BLaER1 (cell line): ENCODE measurements at regions not wholly inside any gene's neighbourhood (a gene's known extent, or its start where the extent isn't known, plus 50 kb on each side); places are given as distances from the start of the nearest gene placed in this dataset.

Experiments used
- H3K27ac ChIP-seq: shearing (Covaris generic); formaldehyde crosslinking; 2 replicates; pipeline ENCODE4 v1.8.1; 2022
- H3K27me3 ChIP-seq: shearing (Covaris generic); formaldehyde crosslinking; 2 replicates; pipeline ENCODE4 v1.8.1; 2022
- H3K36me3 ChIP-seq: shearing (Covaris generic); formaldehyde crosslinking; 2 replicates; pipeline ENCODE4 v1.8.1; 2022
- H3K4me1 ChIP-seq: shearing (Covaris generic); formaldehyde crosslinking; 2 replicates; pipeline ENCODE4 v1.8.1; 2022
- H3K4me2 ChIP-seq: shearing (Covaris generic); formaldehyde crosslinking; 2 replicates; pipeline ENCODE4 v1.8.1; 2022
- H3K4me3 ChIP-seq: shearing (Covaris generic); formaldehyde crosslinking; 2 replicates; pipeline ENCODE4 v1.8.1; 2022
- H3K9ac ChIP-seq: shearing (Covaris generic); formaldehyde crosslinking; 2 replicates; pipeline ENCODE4 v1.8.1; 2022
- H3K9me3 ChIP-seq: shearing (Covaris generic); formaldehyde crosslinking; 2 replicates; pipeline ENCODE4 v1.8.1; 2022
- H4K20me1 ChIP-seq: shearing (Covaris generic); formaldehyde crosslinking; 2 replicates; pipeline ENCODE4 v1.8.1; 2022
- Cebpa-rat ChIP-seq: shearing (Covaris generic); IDR thresholded peaks from 2 replicates; pipeline ENCODE4 v1.8.1; 2022

GRCh38 chr22:48319321-48320047 lies 1508.2 kb downstream of the BRD1 start:
- no peaks in the 10 kb centered on the region for H3K36me3 ChIP-seq
- H3K4me3 ChIP-seq: no peak overlapping the region
- TF ChIP-seq Cebpa-rat: no peak
- H3K9ac ChIP-seq: no peak overlapping the region
- peaks cover 30% of the 10 kb centered on the region for H3K4me1 ChIP-seq
- no peak overlapping the region for H3K27ac ChIP-seq
- H3K4me2 ChIP-seq: no peak overlapping the region
- H3K9me3 ChIP-seq: no peaks in the 10 kb centered on the region
- no peaks in the 10 kb centered on the region for H4K20me1 ChIP-seq
- H3K27me3 ChIP-seq: no peaks in the 10 kb centered on the region

GRCh38 chr22:48318575-48319320 lies 1508.9 kb downstream of the BRD1 start:
- TF ChIP-seq Cebpa-rat: no peak
- H3K27me3 ChIP-seq: no peaks in the 10 kb centered on the region

GRCh38 chr22:48318173-48318572 lies 1509.5 kb downstream of the BRD1 start:
- Histone ChIP-seq H3K4me1 (peaks cover 35% of the 10 kb centered on the region), H3K9ac (no peak overlapping the region), H3K36me3 (no peaks in the 10 kb centered on the region), H3K27ac (no peak overlapping the region), H3K4me2 (no peak overlapping the region), H3K27me3 (no peaks in the 10 kb centered on the region), H4K20me1 (no peaks in the 10 kb centered on the region), H3K9me3 (peaks cover 6% of the 10 kb centered on the region), H3K4me3 (no peak overlapping the region)
- TF ChIP-seq Cebpa-rat: no peak

More at GRCh38 chr22:48318575-48319320, 1508.9 kb downstream of the BRD1 start:
- Histone ChIP-seq H3K9me3 (no peaks in the 10 kb centered on the region), H3K27ac (no peak overlapping the region), H3K4me3 (no peak overlapping the region), H3K9ac (no peak overlapping the region), H4K20me1 (no peaks in the 10 kb centered on the region), H3K4me1 (peaks cover 32% of the 10 kb centered on the region), H3K36me3 (no peaks in the 10 kb centered on the region), H3K4me2 (no peak overlapping the region)

- Histone ChIP-seq H3K4me2 (peak overlapping the region; percentile 36), H3K4me1 (peaks cover 35% of the 10 kb centered on the region), H4K20me1 (no peaks in the 10 kb centered on the region), H3K27ac (no peak overlapping the region), H3K4me3 (no peak overlapping the region), H3K9ac (no peak overlapping the region), H3K9me3 (peaks cover 22% of the 10 kb centered on the region), H3K36me3 (no peaks in the 10 kb centered on the region), H3K27me3 (no peaks in the 10 kb centered on the region)
- no peak for TF ChIP-seq Cebpa-rat
These were observed 1511.1 kb downstream of the BRD1 start for GRCh38 chr22:48316257-48317250.

GRCh38 chr22:48315439-48316256 lies 1512.0 kb downstream of the BRD1 start:
- Histone ChIP-seq H3K4me1 (peaks cover 30% of the 10 kb centered on the region), H3K9ac (no peak overlapping the region), H3K4me3 (no peak overlapping the region), H3K27ac (no peak overlapping the region), H3K36me3 (no peaks in the 10 kb centered on the region), H4K20me1 (no peaks in the 10 kb centered on the region), H3K4me2 (peak overlapping the region; percentile 36), H3K9me3 (peaks cover 30% of the 10 kb centered on the region), H3K27me3 (no peaks in the 10 kb centered on the region)
- TF ChIP-seq Cebpa-rat: no peak

- Histone ChIP-seq H3K4me2 (no peak overlapping the region), H3K9ac (no peak overlapping the region), H3K9me3 (peaks cover 31% of the 10 kb centered on the region), H3K4me1 (peaks cover 44% of the 10 kb centered on the region), H4K20me1 (no peaks in the 10 kb centered on the region), H3K4me3 (no peak overlapping the region), H3K36me3 (no peaks in the 10 kb centered on the region), H3K27me3 (no peaks in the 10 kb centered on the region), H3K27ac (no peak overlapping the region)
- TF ChIP-seq Cebpa-rat: no peak
These were observed 1513.6 kb downstream of the BRD1 start for GRCh38 chr22:48314073-48314472.

- Histone ChIP-seq H3K9me3 (peaks cover 31% of the 10 kb centered on the region), H3K9ac (no peak overlapping the region), H3K36me3 (no peaks in the 10 kb centered on the region), H3K4me1 (peaks cover 51% of the 10 kb centered on the region), H3K27ac (no peak overlapping the region), H3K27me3 (no peaks in the 10 kb centered on the region), H3K4me3 (no peak overlapping the region), H4K20me1 (no peaks in the 10 kb centered on the region), H3K4me2 (no peak overlapping the region)
- TF ChIP-seq Cebpa-rat: no peak
These were observed 1514.4 kb downstream of the BRD1 start for GRCh38 chr22:48313175-48313830.

GRCh38 chr22:48310740-48311139 lies 1516.9 kb downstream of the BRD1 start:
- Histone ChIP-seq H3K4me2 (peak overlapping the region; percentile 86), H3K4me1 (peaks cover 40% of the 10 kb centered on the region), H3K27me3 (no peaks in the 10 kb centered on the region), H3K4me3 (no peak overlapping the region), H3K27ac (no peak overlapping the region), H3K9me3 (peaks cover 31% of the 10 kb centered on the region), H3K9ac (no peak overlapping the region), H4K20me1 (no peaks in the 10 kb centered on the region), H3K36me3 (no peaks in the 10 kb centered on the region)
- no peak for TF ChIP-seq Cebpa-rat

GRCh38 chr22:48310289-48310688 lies 1517.4 kb downstream of the BRD1 start:
- no peak overlapping the region for H3K27ac ChIP-seq
- H3K4me1 ChIP-seq: peaks cover 35% of the 10 kb centered on the region
- peaks cover 31% of the 10 kb centered on the region for H3K9me3 ChIP-seq
- no peak for TF ChIP-seq Cebpa-rat
- no peak overlapping the region for H3K9ac ChIP-seq
- H3K27me3 ChIP-seq: no peaks in the 10 kb centered on the region
- H3K4me3 ChIP-seq: no peak overlapping the region
- peak overlapping the region; percentile 86 for H3K4me2 ChIP-seq
- no peaks in the 10 kb centered on the region for H3K36me3 ChIP-seq
- no peaks in the 10 kb centered on the region for H4K20me1 ChIP-seq
